Gastrocnemius medialis (tissue), 4 donors: ENCODE measurements at regions not wholly inside any gene's neighbourhood (a gene's known extent, or its start where the extent isn't known, plus 50 kb on each side); places are given as distances from the start of the nearest gene placed in this dataset.

Experiments used
- ATAC-seq, 2 donors: fragments of 150-250 bp; one replicate each; pipeline ENCODE4 v1.9.1; 2016
- DNase-seq, 2 donors: peaks; one replicate each; pipeline ENCODE4 v3.0.0-alpha.2; 2019
- H3K27ac ChIP-seq, 4 donors: fragments of 200-600 bp; sonication (generic); 1 replicate in 1 of 4; 2 replicates in 3 of 4; pipeline ENCODE4 v1.5.1; 2016 to 2018; ENCODE audit warnings: mild to moderate bottlenecking in 2 of 4, moderate library complexity in 1 of 4
- H3K27me3 ChIP-seq, 3 donors: fragments of 200-600 bp; sonication (generic) in 2 of 3; 1 replicate in 1 of 3; 2 replicates in 2 of 3; pipeline versions ENCODE4 v1.5.1 to v1.6.0; 2016 to 2019; ENCODE audit warnings: mild to moderate bottlenecking in 1 of 3, moderate library complexity in 1 of 3
- H3K36me3 ChIP-seq, 2 donors: fragments of 200-600 bp; sonication (generic) in 1 of 2; one replicate each; pipeline ENCODE4 v1.5.1; 2017 to 2018
- H3K4me1 ChIP-seq, 2 donors: fragments of 200-600 bp; sonication (generic) in 1 of 2; one replicate each; pipeline ENCODE4 v1.5.1; 2016 to 2017; ENCODE audit warnings: mild to moderate bottlenecking in 2 of 2
- H3K4me3 ChIP-seq, 4 donors: fragments of 200-600 bp; sonication (generic) in 3 of 4; 1 replicate in 1 of 4; 2 replicates in 3 of 4; pipeline ENCODE4 v1.5.1; 2016 to 2019; ENCODE audit warnings: mild to moderate bottlenecking in 2 of 4
- H3K9me3 ChIP-seq, 3 donors: fragments of 200-600 bp; sonication (generic) in 2 of 3; 1 replicate in 1 of 3; 2 replicates in 2 of 3; pipeline ENCODE4 v1.5.1; 2016 to 2019
- CTCF ChIP-seq, 5 experiments: fragments of 450-650 bp in 3 of 5; fragments of 200-600 bp in 2 of 5; sonication (generic) in 2 of 5; IDR thresholded peaks in 4 of 5; conservative IDR thresholded peaks in 1 of 5; 1 replicate in 4 of 5; 2 replicates in 1 of 5; pipeline ENCODE4 v1.5.1; 2016 to 2019; ENCODE audit warnings: antibody characterized with exemption in 5 of 5, mild to moderate bottlenecking in 3 of 5, moderate library complexity in 3 of 5
- POLR2A ChIP-seq, 2 donors: fragments of 450-650 bp; IDR thresholded peaks; one replicate each; pipeline ENCODE4 v1.6.1; 2017; ENCODE audit warnings: antibody characterized with exemption in 2 of 2, mild to moderate bottlenecking in 2 of 2, moderate library complexity in 2 of 2
- in situ Hi-C, 4 donors: fragments of 200-750 bp; cut with MboI; loops; one replicate each; pipeline versions ENCODE4 v1.15.0 to v1.8.0; 2017; ENCODE audit warnings: low sequenced_read_pairs in 4 of 4
- intact Hi-C: fragments of 100-400 bp; cut with DNase I; formaldehyde crosslinking; loops from one replicate; pipeline ENCODE4 v1.15.1; 2023; ENCODE audit warnings: low total_unique reads

GRCh38 chr3:5290915-5291314 lies 103.4 kb downstream of the EDEM1 start:
- no peak overlapping the region for H3K4me3 ChIP-seq
- TF ChIP-seq POLR2A (IDR thresholded peaks at IDR 0.05) = no peak

GRCh38 chr3:5292512-5292911 lies 105.0 kb downstream of the EDEM1 start:
- TF ChIP-seq POLR2A (IDR thresholded peaks at IDR 0.05) = no peak
- TF ChIP-seq CTCF (IDR thresholded peaks at IDR 0.05 in 4 of 5, conservative IDR thresholded peaks at IDR 0.05 in 1 of 5) = no peak
- H3K4me3 ChIP-seq = no peak overlapping the region

More at GRCh38 chr3:5290915-5291314, 103.4 kb downstream of the EDEM1 start:
- Histone ChIP-seq H3K27ac (no peak overlapping the region), H3K27me3 (no peaks in the 10 kb centered on the region), H3K9me3 (no peaks in the 10 kb centered on the region), H3K4me1 (peaks cover 0 to 7% of the 10 kb centered on the region in 2 donors), H3K36me3 (no peaks in the 10 kb centered on the region)
- in situ Hi-C loops = no loop called here
- intact Hi-C loops = no loop called here
- DNase-seq (no peak), ATAC-seq (no peak)

GRCh38 chr3:5293207-5293606 lies 105.7 kb downstream of the EDEM1 start:
- ATAC-seq (no peak), DNase-seq (no peak)
- H3K4me3 ChIP-seq = no peak overlapping the region
- H3K27me3 ChIP-seq = no peaks in the 10 kb centered on the region
- H3K27ac ChIP-seq = no peak overlapping the region
- no peak for TF ChIP-seq CTCF (IDR thresholded peaks at IDR 0.05 in 4 of 5, conservative IDR thresholded peaks at IDR 0.05 in 1 of 5)
- no peak for TF ChIP-seq POLR2A (IDR thresholded peaks at IDR 0.05)
- no peaks in the 10 kb centered on the region for H3K36me3 ChIP-seq
- intact Hi-C loops (no loop called here), in situ Hi-C loops (no loop called here)
- H3K9me3 ChIP-seq = no peaks in the 10 kb centered on the region
- peaks cover 0 to 7% of the 10 kb centered on the region in 2 donors for H3K4me1 ChIP-seq

More at GRCh38 chr3:5292512-5292911, 105.0 kb downstream of the EDEM1 start:
- Histone ChIP-seq H3K27ac (no peak overlapping the region), H3K9me3 (no peaks in the 10 kb centered on the region), H3K4me1 (peaks cover 0 to 7% of the 10 kb centered on the region in 2 donors), H3K27me3 (no peaks in the 10 kb centered on the region), H3K36me3 (no peaks in the 10 kb centered on the region)
- no peak for ATAC-seq
- no peak for DNase-seq
- intact Hi-C loops = no loop called here
- in situ Hi-C loops = no loop called here

- ATAC-seq = no peak
- TF ChIP-seq CTCF (IDR thresholded peaks at IDR 0.05 in 4 of 5, conservative IDR thresholded peaks at IDR 0.05 in 1 of 5) (no peak), POLR2A (IDR thresholded peaks at IDR 0.05) (no peak)
- no peak for DNase-seq
- Histone ChIP-seq H3K9me3 (no peaks in the 10 kb centered on the region), H3K27me3 (no peaks in the 10 kb centered on the region), H3K27ac (no peak overlapping the region), H3K4me3 (no peak overlapping the region), H3K4me1 (peaks cover 0 to 7% of the 10 kb centered on the region in 2 donors), H3K36me3 (no peaks in the 10 kb centered on the region)
- intact Hi-C loops = no loop called here
- in situ Hi-C loops = no loop called here
Measured at GRCh38 chr3:5294356-5294755, 106.8 kb downstream of the EDEM1 start.

- no peaks in the 10 kb centered on the region for H3K36me3 ChIP-seq
- DNase-seq = no peak
- no peaks in the 10 kb centered on the region for H3K9me3 ChIP-seq
- no peak overlapping the region for H3K4me3 ChIP-seq
- peaks cover 0 to 7% of the 10 kb centered on the region in 2 donors for H3K4me1 ChIP-seq
- in situ Hi-C loops (no loop called here), intact Hi-C loops (no loop called here)
- no peak for TF ChIP-seq POLR2A (IDR thresholded peaks at IDR 0.05)
- no peak for TF ChIP-seq CTCF (IDR thresholded peaks at IDR 0.05 in 4 of 5, conservative IDR thresholded peaks at IDR 0.05 in 1 of 5)
- no peak overlapping the region for H3K27ac ChIP-seq
- ATAC-seq = no peak
- no peaks in the 10 kb centered on the region for H3K27me3 ChIP-seq
Measured at GRCh38 chr3:5295191-5295690, 107.7 kb downstream of the EDEM1 start.
